ENCODE measurements at regions not wholly inside any gene's neighbourhood (a gene's known extent, or its start where the extent isn't known, plus 50 kb on each side); places are given as distances from the start of the nearest gene placed in this dataset.

DNA sequence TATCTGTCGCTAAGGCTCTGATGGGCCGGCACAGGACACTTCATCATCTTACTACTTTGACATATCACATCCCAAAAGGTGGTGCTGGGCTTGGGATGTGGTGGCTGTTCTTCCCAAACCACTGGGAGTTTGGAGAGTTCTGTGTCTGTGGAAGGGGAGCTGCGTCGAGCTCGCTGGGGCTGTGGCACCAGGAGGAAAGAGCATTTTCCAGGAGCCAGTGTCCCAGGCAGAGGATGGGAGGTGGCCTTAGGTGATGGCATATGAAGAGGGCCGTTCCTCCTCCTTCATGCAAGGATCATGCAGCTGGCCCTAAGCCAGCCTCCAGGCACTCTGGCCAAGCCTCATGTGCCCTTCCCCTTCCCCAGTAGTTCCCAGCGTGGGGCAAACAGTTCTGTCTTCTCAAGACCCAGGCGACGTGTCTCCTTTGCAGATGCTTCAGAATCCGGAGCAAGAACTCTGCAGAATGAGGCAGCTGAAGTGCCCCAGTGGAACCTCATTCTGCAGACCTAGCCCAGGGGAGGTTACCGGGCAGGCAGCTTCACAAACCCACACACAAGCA lies 89.4 kb upstream of the TNRC6C start:
- Mint-ChIP-seq H3K27me3 (no peaks in the 10 kb centered on the region), H3K36me3 (ENCODE audit: low read depth) (no peaks in the 10 kb centered on the region), H3K9me3 (no peaks in the 10 kb centered on the region), H3K4me1 (ENCODE audit: low read depth) (peaks cover 62% of the 10 kb centered on the region), H3K27ac (no peak overlapping the region), H3K4me3 (no peak overlapping the region)

DNA sequence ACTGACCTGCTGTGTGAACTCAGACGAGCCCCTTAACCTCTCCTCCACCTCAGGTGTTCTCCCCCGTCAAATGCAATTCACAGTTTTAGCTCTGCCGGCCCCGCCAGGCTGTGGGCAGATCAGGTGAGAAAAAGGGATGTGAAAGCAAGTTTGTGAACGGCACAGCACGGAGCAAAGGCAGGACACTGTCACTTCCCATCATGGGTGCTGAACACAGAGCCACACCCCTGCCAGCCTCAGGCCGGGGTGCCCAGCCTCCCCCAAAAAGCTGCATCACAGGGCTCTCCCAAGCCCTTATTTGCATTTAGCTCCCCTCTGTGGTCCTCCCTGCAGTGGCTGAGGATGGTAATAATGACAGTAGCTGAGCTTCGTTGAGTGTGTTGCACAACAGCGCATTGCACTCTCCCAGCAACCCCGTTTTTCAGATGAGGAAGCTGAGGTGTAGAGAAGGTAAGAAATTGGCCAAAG lies 88.8 kb upstream of the TNRC6C start:
- peak overlapping the region; percentile 1 for H3K4me3 Mint-ChIP-seq
- H3K4me1 Mint-ChIP-seq (ENCODE audit: low read depth), result peaks cover 64% of the 10 kb centered on the region
- H3K36me3 Mint-ChIP-seq (ENCODE audit: low read depth), result no peaks in the 10 kb centered on the region
- H3K27me3 Mint-ChIP-seq, result no peaks in the 10 kb centered on the region
- no peaks in the 10 kb centered on the region for H3K9me3 Mint-ChIP-seq
- H3K27ac Mint-ChIP-seq, result no peak overlapping the region

DNA sequence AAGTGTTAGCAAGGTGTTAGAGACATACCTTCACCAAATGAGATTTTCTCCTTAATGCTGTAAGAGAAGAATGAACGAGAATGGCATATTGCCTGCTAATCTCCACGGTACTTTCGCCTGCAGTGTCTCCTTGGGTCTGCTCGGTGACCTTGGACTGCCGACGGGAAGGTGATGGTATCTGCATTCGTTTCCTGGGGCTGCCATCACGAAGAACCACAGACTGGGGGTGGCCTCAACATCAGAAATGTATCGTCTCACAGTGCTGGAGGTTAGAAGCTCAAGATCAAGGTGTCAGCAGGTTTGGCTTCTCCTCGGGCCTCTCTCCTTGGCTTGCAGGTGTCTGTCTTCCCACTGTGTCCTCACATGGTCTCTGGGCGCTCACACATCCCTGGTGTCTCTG lies 86.3 kb upstream of the TNRC6C start:
- Mint-ChIP-seq H3K4me3 (no peak overlapping the region), H3K27ac (no peak overlapping the region), H3K36me3 (ENCODE audit: low read depth) (peaks cover 10% of the 10 kb centered on the region), H3K27me3 (no peaks in the 10 kb centered on the region), H3K4me1 (ENCODE audit: low read depth) (peaks cover 77% of the 10 kb centered on the region), H3K9me3 (peaks cover 11% of the 10 kb centered on the region)

DNA sequence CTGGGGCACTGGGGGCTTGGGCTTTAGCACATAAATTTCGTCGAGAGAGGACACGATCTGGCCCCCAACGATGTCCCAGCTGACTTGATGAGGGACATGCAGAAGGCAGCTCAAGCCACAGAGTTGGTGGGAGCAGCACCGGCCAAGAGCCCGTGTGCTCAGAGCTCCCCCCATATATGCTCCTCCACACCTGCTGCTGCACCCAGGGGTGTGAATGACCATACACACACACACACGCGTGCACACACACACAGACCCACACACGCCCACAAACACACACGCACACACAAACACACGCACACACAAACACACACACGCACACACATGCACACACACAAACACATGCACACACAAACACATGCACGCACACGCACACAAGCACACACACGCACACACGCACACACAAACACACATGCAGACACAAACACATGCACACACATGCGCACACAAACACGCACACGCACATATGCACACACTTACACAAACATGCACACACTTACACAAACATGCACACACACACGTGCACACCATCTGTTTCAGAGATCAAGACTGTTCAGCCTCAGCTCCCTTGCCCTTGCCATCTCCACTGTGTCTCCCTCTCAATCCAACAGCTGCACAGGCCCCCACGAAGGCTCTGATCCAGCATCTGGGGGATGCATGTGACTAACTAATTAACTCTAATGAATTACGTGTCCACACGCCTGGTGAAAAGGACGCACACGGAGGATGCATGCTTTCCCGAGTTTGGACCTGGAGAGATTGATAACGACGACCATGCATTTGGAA lies 85.6 kb upstream of the TNRC6C start:
- H3K4me1 Mint-ChIP-seq (ENCODE audit: low read depth), result peaks cover 77% of the 10 kb centered on the region
- peak overlapping the region; percentile 7 for H3K4me3 Mint-ChIP-seq
- H3K27me3 Mint-ChIP-seq, result no peaks in the 10 kb centered on the region
- peaks cover 11% of the 10 kb centered on the region for H3K9me3 Mint-ChIP-seq
- peaks cover 10% of the 10 kb centered on the region for H3K36me3 Mint-ChIP-seq (ENCODE audit: low read depth)
- peak overlapping the region; percentile 51 for H3K27ac Mint-ChIP-seq

- Mint-ChIP-seq H3K4me1 (ENCODE audit: low read depth) (peaks cover 78% of the 10 kb centered on the region), H3K36me3 (ENCODE audit: low read depth) (peaks cover 10% of the 10 kb centered on the region), H3K9me3 (peaks cover 11% of the 10 kb centered on the region), H3K4me3 (no peak overlapping the region), H3K27me3 (no peaks in the 10 kb centered on the region), H3K27ac (no peak overlapping the region)
Measured at GRCh38 chr17:77873500-77874302, 84.8 kb upstream of the TNRC6C start.

DNA sequence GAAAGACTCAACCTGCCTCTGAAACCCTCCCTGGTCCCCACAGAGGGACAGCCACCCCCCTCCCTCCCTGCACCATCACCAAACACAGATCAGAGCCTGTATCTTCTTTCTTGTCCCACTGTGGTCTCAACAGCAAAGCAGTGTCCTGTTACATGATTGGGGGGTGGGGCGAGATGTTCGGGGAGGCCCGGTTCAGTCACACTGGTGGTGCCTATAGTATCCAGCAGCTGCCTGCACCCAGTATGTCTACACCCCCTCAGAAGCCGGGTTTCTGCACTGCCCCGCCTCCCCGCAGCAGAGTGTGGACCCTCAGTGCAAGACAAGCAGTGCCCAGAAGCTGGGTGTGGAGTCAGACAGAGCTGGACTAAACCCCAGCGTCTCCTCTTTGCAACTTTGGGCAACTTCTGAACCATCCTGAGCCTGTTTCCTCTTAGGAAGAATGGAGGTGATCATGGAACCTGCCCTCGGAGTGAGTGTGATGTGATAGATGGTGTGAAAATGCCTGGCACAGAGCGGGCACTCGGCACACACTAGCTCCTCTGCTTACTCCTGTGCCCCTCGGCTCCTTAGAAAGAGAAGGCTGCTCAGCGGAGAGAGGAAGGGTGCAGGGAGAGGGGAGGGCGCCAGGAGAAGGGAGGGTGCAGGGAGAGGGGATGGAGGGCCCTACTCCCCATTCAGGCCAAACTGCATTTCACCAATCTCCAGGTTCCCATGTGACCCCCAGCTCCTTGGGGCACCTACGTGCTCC lies 84.0 kb upstream of the TNRC6C start:
- H3K27me3 Mint-ChIP-seq, result no peaks in the 10 kb centered on the region
- H3K9me3 Mint-ChIP-seq, result peaks cover 11% of the 10 kb centered on the region
- no peak overlapping the region for H3K27ac Mint-ChIP-seq
- H3K4me3 Mint-ChIP-seq, result no peak overlapping the region
- peaks cover 10% of the 10 kb centered on the region for H3K36me3 Mint-ChIP-seq (ENCODE audit: low read depth)
- H3K4me1 Mint-ChIP-seq (ENCODE audit: low read depth), result peaks cover 76% of the 10 kb centered on the region

GRCh38 chr17:77875051-77875780 lies 83.3 kb upstream of the TNRC6C start:
- Mint-ChIP-seq H3K9me3 (peaks cover 11% of the 10 kb centered on the region), H3K36me3 (ENCODE audit: low read depth) (peaks cover 10% of the 10 kb centered on the region), H3K27me3 (no peaks in the 10 kb centered on the region), H3K27ac (no peak overlapping the region), H3K4me3 (no peak overlapping the region), H3K4me1 (ENCODE audit: low read depth) (peaks cover 77% of the 10 kb centered on the region)

- Mint-ChIP-seq H3K27me3 (no peaks in the 10 kb centered on the region), H3K4me3 (peak overlapping the region; percentile 50), H3K4me1 (ENCODE audit: low read depth) (peaks cover 84% of the 10 kb centered on the region), H3K27ac (peak overlapping the region; percentile 33), H3K9me3 (peaks cover 11% of the 10 kb centered on the region), H3K36me3 (ENCODE audit: low read depth) (peaks cover 10% of the 10 kb centered on the region)
Measured at GRCh38 chr17:77875881-77876509, 82.5 kb upstream of the TNRC6C start.

- H3K9me3 Mint-ChIP-seq, result peaks cover 11% of the 10 kb centered on the region
- H3K27me3 Mint-ChIP-seq, result no peaks in the 10 kb centered on the region
- no peak overlapping the region for H3K4me3 Mint-ChIP-seq
- peaks cover 10% of the 10 kb centered on the region for H3K36me3 Mint-ChIP-seq (ENCODE audit: low read depth)
- H3K27ac Mint-ChIP-seq, result no peak overlapping the region
- peaks cover 84% of the 10 kb centered on the region for H3K4me1 Mint-ChIP-seq (ENCODE audit: low read depth)
Measured at GRCh38 chr17:77877036-77877435, 81.5 kb upstream of the TNRC6C start.

DNA sequence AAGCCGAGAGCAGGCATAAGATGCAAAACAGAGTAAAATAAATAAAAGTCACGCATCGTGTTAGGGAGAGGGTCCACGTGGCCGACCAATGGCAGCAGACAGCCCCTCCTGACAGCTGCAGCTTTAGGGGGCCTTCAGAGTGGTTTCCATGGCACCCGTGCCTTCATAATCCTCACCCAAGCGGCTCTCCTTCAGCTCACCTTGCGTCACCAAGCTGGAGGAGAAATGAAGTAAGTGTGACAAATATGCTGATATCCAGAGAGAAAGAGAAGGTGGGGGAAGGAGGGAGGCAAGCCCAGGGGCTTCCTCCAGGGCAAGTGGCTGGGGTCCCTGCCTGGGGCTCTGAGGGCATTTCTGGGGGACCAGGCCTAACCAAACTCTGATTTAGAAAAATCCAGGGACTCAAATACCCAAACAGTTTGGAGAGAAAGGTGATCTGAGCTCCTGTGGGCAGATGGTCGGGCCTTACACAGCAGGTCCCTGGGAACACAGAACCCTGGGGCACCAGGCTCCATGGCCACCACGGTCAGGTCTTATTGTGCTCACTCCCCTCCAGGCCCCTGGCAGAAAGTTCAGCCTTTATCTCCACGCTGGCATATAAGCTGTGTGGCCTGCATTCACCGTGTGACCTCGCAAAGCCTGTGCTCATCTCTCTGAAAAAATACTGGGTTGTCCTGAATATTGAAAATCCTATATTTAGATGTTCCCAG lies 80.7 kb upstream of the TNRC6C start:
- H3K27me3 Mint-ChIP-seq, result no peaks in the 10 kb centered on the region
- peaks cover 84% of the 10 kb centered on the region for H3K4me1 Mint-ChIP-seq (ENCODE audit: low read depth)
- H3K36me3 Mint-ChIP-seq (ENCODE audit: low read depth), result peaks cover 10% of the 10 kb centered on the region
- H3K9me3 Mint-ChIP-seq, result peaks cover 11% of the 10 kb centered on the region
- no peak overlapping the region for H3K27ac Mint-ChIP-seq
- H3K4me3 Mint-ChIP-seq, result no peak overlapping the region

DNA sequence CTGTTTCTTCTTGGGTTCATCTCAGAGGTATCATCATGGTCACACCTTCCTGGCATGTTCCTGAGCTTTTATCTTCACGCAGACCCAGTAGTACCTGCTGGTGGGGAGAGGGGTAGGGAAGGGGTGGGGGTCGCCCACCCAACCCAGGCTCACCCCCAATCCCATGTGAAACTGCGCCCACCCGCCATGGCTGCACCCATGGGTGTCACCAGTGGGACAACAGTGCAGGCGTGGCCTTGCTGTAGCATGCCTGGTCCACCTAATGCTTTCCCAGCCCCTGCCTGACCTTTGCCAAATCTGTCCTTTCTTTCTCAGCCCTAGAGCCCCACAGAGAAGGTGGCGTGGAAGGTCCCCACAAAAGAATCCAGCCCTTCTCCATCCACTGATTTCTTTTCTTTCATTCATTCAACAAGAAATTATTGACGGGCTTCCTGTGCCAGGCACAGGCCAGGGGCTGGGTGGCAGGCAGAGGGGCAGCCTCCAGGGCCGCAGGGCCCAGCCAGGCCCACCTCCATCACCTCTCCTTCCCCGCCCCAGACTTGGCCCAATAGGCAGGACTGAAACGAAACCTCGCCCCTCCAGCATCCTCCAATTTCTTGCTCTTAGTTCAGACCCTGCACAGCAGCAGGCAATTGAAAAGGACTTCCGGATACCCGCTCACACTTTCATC lies 79.1 kb upstream of the TNRC6C start:
- peaks cover 10% of the 10 kb centered on the region for H3K36me3 Mint-ChIP-seq (ENCODE audit: low read depth)
- no peak overlapping the region for H3K27ac Mint-ChIP-seq
- no peaks in the 10 kb centered on the region for H3K27me3 Mint-ChIP-seq
- peaks cover 11% of the 10 kb centered on the region for H3K9me3 Mint-ChIP-seq
- no peak overlapping the region for H3K4me3 Mint-ChIP-seq
- H3K4me1 Mint-ChIP-seq (ENCODE audit: low read depth), result peaks cover 86% of the 10 kb centered on the region

- no peaks in the 10 kb centered on the region for H3K27me3 Mint-ChIP-seq
- peaks cover 87% of the 10 kb centered on the region for H3K4me1 Mint-ChIP-seq (ENCODE audit: low read depth)
- H3K9me3 Mint-ChIP-seq, result peaks cover 11% of the 10 kb centered on the region
- H3K4me3 Mint-ChIP-seq, result no peak overlapping the region
- H3K36me3 Mint-ChIP-seq (ENCODE audit: low read depth), result peaks cover 10% of the 10 kb centered on the region
- no peak overlapping the region for H3K27ac Mint-ChIP-seq
Measured at GRCh38 chr17:77879896-77880280, 78.6 kb upstream of the TNRC6C start.

All from stimulated activated naive CD8-positive, alpha-beta T cell treated with anti-CD3 and anti-CD28 coated beads, Interleukin-15, Interleukin-2, amounts not matched to agents 100 ng/mL and 50 ng/mL, for 24 hours (primary cell).